ENCODE measurements at regions not wholly inside any gene's neighbourhood (a gene's known extent, or its start where the extent isn't known, plus 50 kb on each side); places are given as distances from the start of the nearest gene placed in this dataset.

DNA sequence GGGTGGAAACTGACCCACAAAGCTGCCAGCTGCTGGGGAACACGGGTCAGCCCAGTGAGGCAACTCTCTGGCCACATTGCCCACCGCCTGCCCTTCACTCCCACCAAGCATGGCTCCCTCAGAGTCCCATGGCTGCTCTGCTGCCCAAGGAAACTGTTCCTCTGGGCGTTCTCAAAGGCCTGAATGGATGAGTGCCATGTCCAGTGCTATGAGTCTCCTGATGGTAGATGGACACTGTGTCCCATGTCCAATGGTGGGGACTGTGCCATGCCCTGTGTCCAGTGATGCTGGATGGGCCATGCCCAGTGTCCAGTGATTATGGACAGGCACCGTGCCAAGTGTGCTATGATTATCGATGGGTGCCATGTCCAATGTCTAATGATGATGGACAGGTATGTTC, 88.8 kb downstream of the ANKRD10 start:
- no peak for TF ChIP-seq BRD4 (CRISPR knock-in tag; IDR thresholded peaks at IDR 0.05)
- TF ChIP-seq POLR2AphosphoS5 (IDR thresholded peaks at IDR 0.05; ENCODE audit: low read depth, low read length) = no peak
- TF ChIP-seq, protein P1, sequence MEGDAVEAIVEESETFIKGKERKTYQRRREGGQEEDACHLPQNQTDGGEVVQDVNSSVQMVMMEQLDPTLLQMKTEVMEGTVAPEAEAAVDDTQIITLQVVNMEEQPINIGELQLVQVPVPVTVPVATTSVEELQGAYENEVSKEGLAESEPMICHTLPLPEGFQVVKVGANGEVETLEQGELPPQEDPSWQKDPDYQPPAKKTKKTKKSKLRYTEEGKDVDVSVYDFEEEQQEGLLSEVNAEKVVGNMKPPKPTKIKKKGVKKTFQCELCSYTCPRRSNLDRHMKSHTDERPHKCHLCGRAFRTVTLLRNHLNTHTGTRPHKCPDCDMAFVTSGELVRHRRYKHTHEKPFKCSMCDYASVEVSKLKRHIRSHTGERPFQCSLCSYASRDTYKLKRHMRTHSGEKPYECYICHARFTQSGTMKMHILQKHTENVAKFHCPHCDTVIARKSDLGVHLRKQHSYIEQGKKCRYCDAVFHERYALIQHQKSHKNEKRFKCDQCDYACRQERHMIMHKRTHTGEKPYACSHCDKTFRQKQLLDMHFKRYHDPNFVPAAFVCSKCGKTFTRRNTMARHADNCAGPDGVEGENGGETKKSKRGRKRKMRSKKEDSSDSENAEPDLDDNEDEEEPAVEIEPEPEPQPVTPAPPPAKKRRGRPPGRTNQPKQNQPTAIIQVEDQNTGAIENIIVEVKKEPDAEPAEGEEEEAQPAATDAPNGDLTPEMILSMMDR (CRISPR knock-in tag; IDR thresholded peaks at IDR 0.05) = no peak

Measured in HepG2 (cell line).